NCI-H69 (cell line): ENCODE measurements at regions not wholly inside any gene's neighbourhood (a gene's known extent, or its start where the extent isn't known, plus 50 kb on each side); places are given as distances from the start of the nearest gene placed in this dataset.
"Not testable (repeated sequence)": the region's sequence is repeated elsewhere in the genome, so short reads cannot be mapped to it uniquely, and the experiment has no call there.

ENCODE experiments used
- DNase-seq: peaks from one replicate; lab custom pipeline; 2025; lab: John Stamatoyannopoulos, UW

- DNase-seq = no peak
Measured at GRCh38 chr4:55028196-55028595, 97.2 kb downstream of the KDR start.

GRCh38 chr4:55027596-55027995 is 97.8 kb downstream of the KDR start:
- DNase-seq = no peak

GRCh38 chr4:55025456-55025855 is 99.9 kb downstream of the KDR start:
- DNase-seq = not testable (repeated sequence)

GRCh38 chr4:55023030-55023429 is 102.4 kb downstream of the KDR start:
- DNase-seq = no peak

- DNase-seq = no peak
Measured at GRCh38 chr4:55021214-55021613, 104.2 kb downstream of the KDR start.

- no peak for DNase-seq
Measured at GRCh38 chr4:55020131-55020530, 105.3 kb downstream of the KDR start.

- DNase-seq = no peak
Measured at GRCh38 chr4:55018978-55019377, 106.4 kb downstream of the KDR start.

GRCh38 chr4:55018521-55018920 is 106.9 kb downstream of the KDR start:
- no peak for DNase-seq

- no peak for DNase-seq
Measured at GRCh38 chr4:55017406-55017805, 108.0 kb downstream of the KDR start.

GRCh38 chr4:55016131-55016530 is 109.3 kb downstream of the KDR start:
- DNase-seq = no peak

GRCh38 chr4:55014876-55015275 is 110.5 kb downstream of the KDR start:
- no peak for DNase-seq

GRCh38 chr4:55013431-55013955 is 111.9 kb downstream of the KDR start:
- no peak for DNase-seq

- no peak for DNase-seq
Measured at GRCh38 chr4:55012363-55013230, 112.8 kb downstream of the KDR start.

- DNase-seq = no peak
Measured at GRCh38 chr4:55011761-55012160, 113.6 kb downstream of the KDR start.

GRCh38 chr4:55010550-55010949 is 114.8 kb downstream of the KDR start:
- DNase-seq = no peak

GRCh38 chr4:55008166-55009056 is 117.0 kb downstream of the KDR start:
- DNase-seq = peak; percentile 1

GRCh38 chr4:55005910-55006309 is 119.5 kb downstream of the KDR start:
- no peak for DNase-seq

- DNase-seq = no peak
Measured at GRCh38 chr4:55004831-55005230, 120.6 kb downstream of the KDR start.

- DNase-seq = no peak
Measured at GRCh38 chr4:55002431-55002830, 123.0 kb downstream of the KDR start.

GRCh38 chr4:55001538-55001937 is 123.9 kb downstream of the KDR start:
- DNase-seq = no peak

GRCh38 chr4:54999003-54999402 is 126.4 kb downstream of the KDR start:
- DNase-seq = no peak

- DNase-seq = not testable (repeated sequence)
Measured at GRCh38 chr4:54993473-54994026, 131.8 kb downstream of the KDR start.
